ENCODE measurements at regions not wholly inside any gene's neighbourhood (a gene's known extent, or its start where the extent isn't known, plus 50 kb on each side); places are given as distances from the start of the nearest gene placed in this dataset.

DNA sequence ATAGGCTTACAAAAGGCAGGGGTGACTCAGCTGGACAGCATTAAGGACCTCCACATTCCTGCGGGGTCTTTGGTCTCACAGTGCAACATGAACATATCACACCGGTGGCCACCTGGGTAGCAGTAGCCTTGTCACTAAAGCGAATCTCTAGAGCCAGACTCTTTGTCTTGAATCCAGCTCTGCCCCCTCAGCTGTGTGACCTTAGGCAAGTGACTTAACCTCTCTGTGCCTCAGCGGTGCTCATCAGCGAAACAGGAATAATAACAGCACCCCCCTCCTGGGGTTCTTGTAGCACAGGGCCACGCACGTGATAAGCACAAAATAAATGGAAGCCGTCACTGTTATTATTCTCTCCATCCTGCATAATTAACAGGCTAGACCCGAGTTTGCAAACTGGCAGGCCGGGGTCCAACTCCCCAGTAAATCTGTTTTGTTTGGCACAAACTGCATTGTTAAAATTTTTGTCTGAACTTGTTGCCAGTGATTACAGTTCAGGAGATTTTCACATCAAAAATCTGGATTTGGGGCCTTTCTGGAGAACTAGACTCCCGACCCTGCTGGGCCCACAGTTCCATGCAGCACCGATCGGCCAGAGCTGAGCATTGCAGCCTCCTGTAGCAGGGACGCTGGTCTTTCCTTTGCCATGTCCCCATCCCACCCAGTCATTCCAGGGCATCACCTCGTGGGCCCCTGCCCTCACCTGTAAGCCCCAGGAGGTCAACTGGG lies 174.8 kb downstream of the PHETA1 start:
- DNase-seq = no peak

DNA sequence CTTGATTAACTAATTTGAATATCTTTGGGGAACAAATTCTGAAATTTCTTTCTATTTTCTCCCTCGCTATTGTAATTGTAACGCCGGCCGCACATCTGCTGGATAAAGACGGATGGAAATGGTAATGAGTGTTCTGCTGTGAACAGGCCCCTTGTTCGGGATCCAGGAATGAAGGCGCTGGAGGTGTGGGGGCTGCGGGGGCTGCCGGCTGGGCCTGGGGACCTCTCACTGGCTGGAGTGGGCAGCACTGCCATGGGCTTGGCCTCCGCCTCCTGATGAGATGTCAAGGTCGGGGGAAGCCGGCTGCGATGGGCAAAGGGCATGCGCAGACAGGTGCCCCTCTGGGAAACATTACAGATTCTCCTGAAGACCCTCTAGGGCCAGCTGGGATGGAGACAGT lies 175.4 kb downstream of the PHETA1 start:
- no peak for DNase-seq

DNA sequence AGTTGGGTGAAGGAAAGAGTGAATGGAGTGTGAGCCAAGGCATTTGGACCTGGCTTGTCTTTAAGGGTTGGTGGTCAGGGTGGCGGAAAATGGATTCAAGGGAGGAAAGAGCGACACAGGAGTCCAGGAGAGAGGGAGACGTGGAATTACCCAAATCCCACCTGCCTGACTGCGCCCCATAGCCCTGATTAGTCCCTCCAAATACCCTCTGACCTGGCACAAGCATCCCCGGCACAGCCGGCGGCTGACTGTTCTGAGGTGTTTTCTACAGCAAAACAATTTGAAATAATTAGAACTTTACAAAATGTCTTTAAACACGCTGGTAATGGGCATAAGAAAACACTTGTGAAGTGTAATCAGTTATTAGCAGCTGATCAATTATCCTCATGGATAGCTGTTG lies 175.8 kb downstream of the PHETA1 start:
- no peak for DNase-seq

DNA sequence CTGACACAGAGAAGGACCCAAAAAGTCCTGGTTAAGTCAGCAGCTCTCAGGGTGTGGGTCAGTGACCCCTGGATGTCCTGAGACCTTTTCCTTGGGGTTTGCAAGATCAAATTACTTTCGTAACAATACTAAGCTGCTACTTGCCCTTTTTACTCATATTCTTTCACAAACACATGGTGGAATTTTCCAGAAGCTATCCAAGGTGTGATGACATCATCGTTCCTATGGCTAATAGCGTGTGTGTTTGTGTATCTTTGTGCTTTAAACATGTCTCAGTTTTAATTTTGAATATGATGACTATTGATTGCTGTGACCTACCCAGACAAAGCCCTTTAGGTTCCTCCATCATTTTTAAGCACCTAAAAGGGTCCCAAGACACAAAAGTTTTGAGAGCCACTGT lies 176.2 kb downstream of the PHETA1 start:
- no peak for DNase-seq

DNA sequence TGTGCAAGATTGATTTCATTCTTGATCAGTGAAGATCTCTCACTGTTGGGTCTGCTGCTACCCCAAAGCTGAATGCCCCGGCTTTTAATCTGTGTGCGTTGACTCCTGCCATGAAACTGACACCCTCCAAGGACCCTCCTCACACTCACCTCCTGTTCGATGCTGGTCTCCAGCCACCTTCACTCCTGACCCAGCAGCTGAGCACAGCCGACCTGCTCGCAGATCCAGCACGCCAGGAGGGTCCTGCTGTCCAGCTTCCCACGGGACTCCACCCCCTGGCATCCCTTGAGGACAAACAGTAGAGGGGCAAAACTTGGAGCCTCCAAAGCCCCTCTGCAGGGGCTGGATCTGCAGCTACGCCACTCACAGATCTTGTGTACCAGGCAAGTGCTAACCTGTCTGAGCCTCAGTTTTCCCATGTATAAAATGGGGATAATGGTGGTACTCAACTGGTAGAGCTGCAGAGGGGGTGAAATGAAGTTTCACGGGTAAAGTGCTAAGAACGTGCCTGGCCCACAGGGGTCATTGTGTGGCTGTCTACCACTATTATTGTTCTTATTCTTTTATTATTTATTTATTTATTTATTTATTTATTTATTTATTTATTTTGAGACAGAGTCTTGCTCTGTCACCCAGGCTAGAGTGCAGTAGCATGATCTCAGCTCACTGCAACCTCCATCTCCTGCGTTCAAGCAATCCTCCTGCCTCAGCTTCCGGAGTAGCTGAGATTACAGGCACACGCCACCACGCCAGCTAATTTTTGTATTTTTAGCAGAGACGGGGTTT lies 178.0 kb downstream of the PHETA1 start:
- DNase-seq = no peak

DNA sequence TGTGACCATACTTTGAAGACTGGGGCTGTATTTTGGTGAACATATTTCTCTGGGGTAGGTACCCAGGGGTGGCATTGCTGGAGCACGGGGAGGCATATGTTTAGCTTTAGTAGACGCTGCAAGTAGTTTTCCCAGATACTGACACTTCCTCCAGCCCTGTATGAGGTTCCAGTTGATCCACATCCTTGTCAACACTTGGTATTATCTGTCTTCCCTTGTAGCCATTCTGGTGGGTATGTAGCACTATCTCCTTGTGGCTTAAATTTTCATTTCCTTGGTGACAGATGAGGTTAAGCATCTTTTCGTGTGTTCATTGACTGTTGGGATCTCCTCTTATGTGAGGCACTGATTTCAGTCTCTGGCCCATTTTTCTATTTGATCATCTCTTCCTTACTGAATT lies 179.1 kb downstream of the PHETA1 start:
- no peak for DNase-seq

DNA sequence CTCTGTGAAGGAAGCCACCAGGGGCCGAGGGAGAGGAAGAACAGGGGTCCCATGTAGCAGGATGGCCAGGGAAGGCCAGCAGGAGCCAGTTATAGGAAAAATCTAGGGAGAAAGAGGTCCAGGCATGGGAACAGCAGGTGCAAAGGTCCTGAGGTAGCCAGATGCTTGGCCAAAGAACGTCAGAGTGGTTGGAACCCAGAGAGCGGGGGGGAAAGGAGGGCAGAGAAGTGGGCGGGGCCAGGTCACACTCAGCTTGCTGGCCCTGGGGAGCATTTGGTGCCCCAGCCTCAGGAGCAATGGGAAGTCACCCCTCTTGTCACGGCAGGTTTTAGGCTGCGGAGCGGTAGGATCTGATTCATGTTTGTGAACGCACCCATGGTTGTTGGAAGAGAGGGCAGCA lies 180.5 kb downstream of the PHETA1 start:
- DNase-seq = no peak

DNA sequence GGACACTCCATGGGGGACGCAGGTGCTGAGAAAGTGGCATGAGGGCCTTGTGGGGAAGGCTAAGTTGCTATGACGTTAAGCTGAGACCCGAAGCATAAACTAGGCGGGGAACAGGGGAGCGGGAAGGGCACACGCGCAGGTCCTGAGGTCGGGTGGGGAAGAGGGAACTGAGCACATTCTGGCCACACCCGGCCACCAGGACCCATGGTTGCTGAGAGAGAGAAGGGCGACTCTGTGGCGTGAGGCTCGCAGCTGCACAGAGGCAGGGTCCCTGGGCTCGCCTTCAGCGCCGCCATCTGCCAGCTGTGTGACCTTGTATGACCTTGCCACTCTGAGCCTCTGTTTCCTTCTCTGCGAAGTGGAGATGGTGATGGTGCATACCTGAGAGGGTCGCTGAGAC lies 182.5 kb downstream of the PHETA1 start:
- DNase-seq = no peak

DNA sequence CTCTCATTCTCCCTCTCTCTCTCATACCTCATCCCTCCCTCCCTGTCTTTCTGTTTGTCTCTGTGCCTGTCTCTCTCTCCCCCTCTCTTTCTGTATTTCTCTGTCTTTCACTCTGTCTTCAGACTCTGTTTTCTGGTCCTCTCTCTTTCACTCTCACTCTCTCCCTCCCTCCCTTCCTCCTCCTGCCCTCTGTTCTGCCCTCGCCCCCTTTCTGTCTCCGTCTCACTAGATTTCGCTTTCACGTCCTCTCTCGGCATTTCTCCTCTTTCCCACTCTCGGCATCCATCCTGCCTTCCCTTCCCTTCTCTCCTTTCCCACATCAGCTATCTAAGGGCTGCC lies 183.0 kb downstream of the PHETA1 start:
- no peak for DNase-seq

DNA sequence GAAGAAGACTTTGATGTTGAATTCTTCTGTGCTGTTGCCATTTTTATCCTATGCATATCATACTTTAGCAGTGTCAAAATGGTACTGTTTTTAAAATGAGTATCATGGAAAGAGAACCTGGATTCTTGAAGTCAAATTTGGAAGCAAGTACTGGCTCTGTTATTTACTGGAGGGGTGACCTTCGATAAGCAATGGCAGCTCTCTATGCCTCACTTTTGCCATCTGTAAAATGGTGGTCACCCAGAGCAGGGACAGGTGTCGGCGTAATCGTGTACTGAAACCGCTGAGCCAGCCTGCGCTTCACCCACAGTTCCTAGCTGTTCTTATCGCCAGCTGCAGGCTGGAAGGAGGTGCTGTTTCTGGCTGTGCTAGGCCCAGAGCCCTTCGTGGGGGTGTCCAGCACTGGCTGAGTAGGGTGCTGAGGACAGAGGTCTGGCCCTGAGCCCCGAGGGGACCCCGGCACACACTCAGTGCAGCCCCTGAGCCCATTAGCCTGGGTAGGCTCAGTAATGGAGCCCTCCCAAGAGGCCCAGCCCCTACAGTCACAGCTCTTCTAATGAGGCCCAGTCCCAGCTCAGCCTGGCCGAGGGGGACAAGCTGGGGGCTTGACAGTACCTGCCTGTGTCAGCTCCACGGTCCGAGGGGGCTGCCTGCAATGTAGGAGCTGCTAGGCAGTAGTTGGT lies 183.5 kb downstream of the PHETA1 start:
- no peak for DNase-seq

DNA sequence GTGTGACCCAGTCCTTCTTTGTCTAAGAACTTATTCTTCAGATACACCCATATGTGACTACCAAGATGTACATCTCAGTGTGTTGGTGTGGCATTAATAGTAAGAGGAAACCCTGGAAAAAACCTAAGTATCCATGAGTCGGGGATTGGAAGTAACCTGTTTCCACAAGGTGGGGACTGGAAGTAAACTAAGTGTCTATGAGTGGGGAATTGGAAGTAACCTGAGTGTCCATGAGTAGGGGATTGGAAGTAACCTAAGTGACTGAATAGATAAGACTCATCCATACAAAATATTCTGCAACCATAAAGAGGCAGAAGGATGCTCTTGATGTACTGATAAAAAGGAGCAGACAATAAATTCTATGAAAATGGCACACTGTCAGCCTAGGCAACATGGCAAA lies 184.7 kb downstream of the PHETA1 start:
- no peak for DNase-seq

DNA sequence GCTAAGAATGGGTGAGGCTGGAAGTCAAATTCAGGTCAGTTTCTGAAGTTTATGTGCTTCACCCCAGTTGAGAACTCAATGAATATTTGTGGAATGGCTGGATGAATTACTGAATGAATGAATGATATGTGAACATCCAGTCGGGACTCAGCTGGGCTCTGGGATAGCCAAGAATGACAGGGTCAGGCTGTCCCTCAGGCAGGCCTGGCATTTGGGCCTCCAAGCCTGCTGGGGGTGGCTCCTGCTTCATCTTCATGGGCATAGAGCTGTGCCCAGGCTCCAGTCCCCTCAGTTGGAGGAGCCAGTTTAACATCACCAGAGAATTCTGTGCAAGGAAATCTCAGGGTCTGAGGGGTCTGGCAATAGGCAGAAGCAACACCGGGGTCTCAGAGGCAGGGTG lies 185.8 kb downstream of the PHETA1 start:
- no peak for DNase-seq

DNA sequence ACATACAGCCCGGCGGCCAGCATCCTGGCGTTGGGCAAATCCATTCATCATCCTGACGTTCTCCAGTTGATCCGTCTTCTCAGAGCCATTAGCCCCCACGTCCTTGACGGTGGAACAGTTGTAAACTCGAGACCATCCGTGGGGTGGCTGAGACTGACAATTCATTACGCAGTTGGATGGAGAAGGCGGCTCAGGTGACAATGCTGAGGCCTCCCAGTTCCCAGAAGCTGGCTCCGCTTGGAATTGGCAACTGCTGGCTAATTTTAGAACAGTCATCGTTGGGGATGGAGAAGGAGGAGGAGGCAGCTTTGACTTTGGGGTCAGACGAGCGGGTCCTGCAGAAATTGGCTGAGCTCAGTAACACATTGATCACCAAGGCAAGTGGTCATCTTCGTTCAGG lies 186.5 kb downstream of the PHETA1 start:
- DNase-seq = no peak

DNA sequence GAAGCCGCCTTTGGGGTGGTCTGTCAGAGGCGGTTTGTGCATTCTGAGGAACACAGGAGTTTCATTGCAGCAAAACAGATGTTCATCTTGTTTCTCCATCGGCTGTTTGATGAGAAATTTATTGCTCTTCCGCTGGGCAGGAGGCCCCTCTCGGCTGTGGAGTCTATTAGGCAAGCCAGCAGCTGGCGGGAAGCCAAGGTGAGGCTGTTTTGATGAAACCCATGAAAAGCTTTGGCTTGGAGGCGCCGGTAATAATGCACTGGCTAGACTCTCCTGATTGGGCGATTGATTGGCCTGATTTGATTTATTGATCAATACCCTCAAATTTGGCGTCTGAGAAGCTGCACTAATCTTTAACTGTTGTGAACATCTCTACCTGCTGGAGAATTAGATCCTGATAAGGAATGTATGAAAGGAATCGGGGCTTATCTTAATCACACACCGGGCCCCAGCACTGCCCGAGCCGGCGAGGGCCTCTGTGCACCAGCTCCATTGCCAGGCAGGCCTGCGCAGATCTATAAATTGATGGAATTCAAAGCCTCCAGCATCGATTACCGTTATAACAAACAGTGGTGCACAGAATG lies 187.7 kb downstream of the PHETA1 start:
- no peak for DNase-seq

DNA sequence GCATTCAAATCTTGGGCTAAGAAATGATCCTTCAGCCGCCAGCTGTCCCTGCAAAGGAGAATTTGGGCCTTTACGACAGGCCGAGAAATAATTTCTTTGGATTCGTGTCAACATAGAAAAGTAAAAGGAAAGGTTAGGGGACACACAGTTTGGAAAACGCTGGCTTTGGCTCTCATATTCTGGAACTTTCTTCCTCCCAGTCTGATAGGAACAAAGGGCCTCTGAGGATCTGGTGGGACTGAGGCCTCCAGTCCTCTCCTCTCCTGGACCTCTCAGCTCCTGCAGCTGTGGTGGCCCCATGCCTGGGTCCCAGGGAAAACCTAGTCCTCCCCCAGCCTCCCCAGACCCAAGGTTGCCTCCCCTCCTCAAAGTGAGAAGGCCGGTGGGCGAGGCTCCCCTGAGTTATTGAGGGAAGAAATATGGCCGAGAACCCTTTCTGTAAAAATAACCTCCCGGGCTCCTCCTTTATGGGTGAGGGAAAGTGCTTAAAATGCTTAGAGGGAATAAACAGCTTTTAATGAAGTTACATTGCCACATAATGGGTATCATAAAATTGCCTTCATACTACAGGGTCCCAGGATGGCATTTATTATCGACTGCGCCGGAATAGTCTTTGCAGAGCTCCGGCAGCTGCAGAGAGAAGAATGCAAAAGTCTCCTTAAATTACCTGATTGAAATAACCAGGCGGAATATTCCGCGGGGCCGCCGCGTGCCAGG lies 188.3 kb downstream of the PHETA1 start:
- DNase-seq = no peak

DNA sequence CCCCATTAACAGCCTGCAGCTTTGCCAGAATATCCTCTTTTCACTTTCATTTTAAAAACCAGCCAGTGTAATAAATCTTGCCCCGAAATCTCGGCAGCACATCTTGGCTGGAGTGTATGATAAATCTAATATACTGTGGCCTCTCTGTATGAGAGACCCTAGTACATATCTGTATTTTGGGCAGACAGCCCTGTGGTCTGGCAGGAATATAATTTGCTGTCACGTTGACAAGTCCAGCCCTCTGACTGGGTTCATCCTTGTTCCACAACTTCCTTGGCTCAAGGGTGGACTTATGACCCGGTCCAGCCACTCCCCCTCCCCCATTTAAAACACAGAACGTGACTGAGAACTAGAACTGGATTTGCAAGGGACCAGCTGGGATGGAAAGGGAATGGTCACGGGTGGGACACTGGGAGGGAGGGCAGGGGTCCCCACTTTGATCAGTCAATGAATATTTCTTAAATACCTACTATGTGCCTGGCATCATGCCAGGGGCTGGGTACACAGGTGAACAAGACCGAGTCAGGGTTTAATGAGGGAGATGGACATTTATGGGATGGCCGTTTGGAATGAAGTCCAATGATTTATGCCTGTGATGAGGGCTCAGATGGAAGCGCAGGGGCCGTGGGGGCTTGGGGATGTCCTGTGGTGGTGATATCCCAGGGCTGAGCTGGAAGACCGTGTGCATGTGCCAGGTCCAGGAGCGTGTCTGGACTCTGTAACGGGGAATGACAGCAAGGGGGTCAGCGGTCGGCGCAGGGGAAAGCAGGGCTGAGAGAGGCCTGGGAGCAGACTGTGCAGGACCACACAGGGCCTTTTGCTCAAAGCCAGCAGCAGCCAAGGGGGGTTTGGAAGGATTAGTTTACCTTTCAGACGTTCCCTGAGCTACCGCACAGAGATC lies 190.5 kb downstream of the PHETA1 start:
- no peak for DNase-seq

DNA sequence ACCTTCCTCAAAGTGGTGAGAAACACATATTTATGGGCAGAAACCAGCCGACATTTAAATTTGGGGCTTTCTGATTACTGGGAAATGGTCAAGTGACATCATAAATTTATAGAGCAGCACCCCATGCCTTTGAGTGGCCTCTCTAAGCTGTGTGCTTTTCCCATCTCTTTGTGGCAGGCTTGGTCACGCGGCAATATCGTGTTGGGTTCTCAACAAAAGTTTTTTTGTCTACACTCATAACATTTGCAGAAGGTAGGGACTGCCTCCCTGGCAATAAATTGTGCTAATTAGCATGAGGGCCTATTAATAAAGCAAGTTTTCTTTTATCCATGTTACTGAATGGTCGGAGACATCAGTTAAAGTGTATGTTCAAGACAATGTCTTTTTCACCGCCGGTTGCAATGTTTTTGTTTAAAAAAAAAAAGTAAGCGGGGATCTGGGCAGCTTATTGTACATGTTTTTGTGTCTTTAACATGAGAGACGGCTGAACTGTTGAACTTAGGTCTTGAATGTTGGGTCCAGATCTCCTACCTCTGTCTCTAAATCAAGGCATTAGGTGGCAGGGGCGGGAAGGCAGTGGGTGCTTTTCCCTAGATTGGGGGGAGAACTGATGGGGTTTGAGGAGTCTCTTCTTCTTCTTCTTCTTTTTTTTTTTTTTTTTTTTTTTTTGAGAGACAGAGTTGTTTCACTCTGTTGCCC lies 193.3 kb downstream of the PHETA1 start:
- DNase-seq = no peak

DNA sequence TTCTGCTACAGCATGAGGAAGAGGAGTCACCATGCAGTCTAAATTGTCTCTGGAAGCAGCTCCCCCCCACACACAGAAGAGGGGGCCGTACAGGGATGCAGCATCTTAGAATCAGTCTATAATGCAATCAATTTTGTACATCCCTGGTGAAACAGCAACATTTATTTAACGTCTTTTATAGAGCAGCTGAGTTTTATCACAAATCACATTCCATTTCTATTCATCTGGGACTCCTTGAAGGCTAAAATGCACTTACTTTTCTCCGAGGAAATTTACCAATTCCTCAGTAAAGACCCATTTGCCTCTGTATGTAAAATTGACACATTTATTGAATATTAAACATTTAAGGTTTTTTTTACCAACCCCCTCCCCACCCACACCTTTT lies 193.9 kb downstream of the PHETA1 start:
- DNase-seq = no peak

DNA sequence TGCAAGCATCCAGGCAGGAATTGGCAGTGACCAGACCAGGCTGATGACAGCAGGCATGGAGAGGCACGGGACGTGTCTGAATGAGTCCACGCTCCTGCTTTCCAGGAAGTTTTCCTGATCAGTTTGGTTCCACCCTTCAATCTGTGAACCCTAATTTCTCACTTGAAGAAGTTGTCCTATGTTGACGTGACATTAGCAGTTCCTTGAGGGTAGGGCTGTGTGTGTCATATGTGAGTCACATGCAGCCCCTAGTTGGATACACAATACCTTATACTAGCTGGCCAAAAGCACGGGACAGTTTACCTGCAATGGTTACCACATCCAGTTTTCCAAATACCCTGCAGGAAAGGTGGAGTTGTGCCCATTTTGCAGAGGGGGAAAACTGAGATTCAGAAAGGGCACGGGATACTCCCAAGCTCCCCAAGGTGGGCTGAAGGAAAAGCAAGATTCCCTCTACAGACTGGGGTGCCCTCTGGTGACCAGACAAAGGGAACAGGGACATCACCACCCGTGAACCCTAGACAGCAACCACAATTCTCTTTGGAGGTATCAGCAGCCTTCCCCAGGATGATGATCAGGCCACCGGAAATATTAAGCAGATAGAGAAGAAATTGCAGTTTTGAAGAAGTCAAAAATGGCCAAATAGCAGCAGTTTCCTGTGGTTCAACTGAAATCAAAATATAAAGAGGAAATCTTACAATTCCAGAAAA lies 194.5 kb downstream of the PHETA1 start:
- no peak for DNase-seq

DNA sequence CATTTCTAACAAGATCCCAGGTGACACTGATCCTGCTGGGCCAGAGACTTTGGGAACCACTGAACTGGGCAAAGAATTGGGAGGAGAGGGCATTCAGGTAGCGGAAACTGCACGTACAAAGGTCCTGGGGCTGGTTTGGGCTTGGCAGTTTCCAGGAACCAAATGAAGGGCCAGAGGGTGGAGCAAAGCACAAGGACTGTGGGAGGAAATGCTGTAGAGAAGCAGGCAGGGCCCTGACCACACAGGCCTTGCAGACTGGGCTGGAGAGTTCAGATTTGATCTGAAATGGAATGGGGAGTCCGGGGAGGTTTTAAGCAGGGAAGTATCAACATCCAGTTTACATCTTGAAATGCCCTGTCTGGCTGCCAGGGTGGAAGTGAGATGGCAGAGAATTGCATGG lies 195.1 kb downstream of the PHETA1 start:
- DNase-seq = no peak

DNA sequence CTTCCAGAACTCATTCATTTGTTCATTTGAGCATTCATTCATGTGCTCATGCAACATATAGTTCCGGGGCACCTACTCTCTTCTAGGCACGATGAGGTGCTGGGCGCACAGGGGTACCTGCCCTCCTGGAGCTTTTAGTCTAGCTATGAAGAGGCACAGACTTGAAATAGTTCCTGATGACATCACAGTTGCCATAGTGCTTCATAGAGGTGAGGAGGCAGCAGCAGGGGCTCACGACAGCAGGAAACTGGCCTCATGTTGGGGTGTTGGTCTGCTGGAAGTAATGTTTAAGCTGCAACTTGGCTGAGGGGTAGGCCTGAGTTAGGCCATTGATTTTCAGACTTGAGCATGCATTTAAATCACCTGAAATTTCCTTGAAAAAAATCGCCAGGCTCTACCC lies 195.5 kb downstream of the PHETA1 start:
- DNase-seq = no peak

Measured in activated CD4-positive, CD25-positive, alpha-beta regulatory T cell (primary cell).